LNCAP (cell line): ENCODE measurements at regions not wholly inside any gene's neighbourhood (a gene's known extent, or its start where the extent isn't known, plus 50 kb on each side); places are given as distances from the start of the nearest gene placed in this dataset.

Experiments used
- CTCF ChIP-seq: fragments of 450-650 bp; IDR thresholded peaks from 2 replicates; pipeline ENCODE4 v1.5.1; 2017; ENCODE audit warnings: mild to moderate bottlenecking

- no peak for TF ChIP-seq CTCF
These were observed 73.3 kb upstream of the CENPW start for GRCh38 chr6:126266664-126267063.

GRCh38 chr6:126267626-126268025 is 72.3 kb upstream of the CENPW start:
- no peak for TF ChIP-seq CTCF

GRCh38 chr6:126268092-126268491 is 71.8 kb upstream of the CENPW start:
- no peak for TF ChIP-seq CTCF

GRCh38 chr6:126280287-126280686 is 59.6 kb upstream of the CENPW start:
- no peak for TF ChIP-seq CTCF

- TF ChIP-seq CTCF, result no peak
These were observed 54.0 kb upstream of the CENPW start for GRCh38 chr6:126285871-126286365.
